BJ (cell line): ENCODE measurements at regions not wholly inside any gene's neighbourhood (a gene's known extent, or its start where the extent isn't known, plus 50 kb on each side); places are given as distances from the start of the nearest gene placed in this dataset.

Experiments used
- CTCF ChIA-PET: fragments of 350-600 bp; formaldehyde crosslinking; extraction: SDS; loops from one replicate; lab custom pipeline; 2021; ENCODE audit warnings: antibody characterized with exemption, inconsistent platforms; lab: Yijun Ruan, JAX
- POLR2A ChIA-PET: fragments of 300-600 bp; sonication (Branson Sonifier 250); formaldehyde crosslinking; extraction: SDS; loops from one replicate; lab custom pipeline; 2021; ENCODE audit warnings: antibody characterized with exemption; lab: Charles Lee
- DNase-seq: peaks from one replicate; pipeline ENCODE4 v3.0.0-alpha.2; 2011; ENCODE audit warnings: low read depth
- H3K27me3 ChIP-seq: 2 replicates; pipeline ENCODE4 v1.6.0; 2011; ENCODE audit warnings: low read length; ENCODE audit not compliant: control insufficient read depth, insufficient read depth
- H3K36me3 ChIP-seq: 2 replicates; pipeline ENCODE4 v1.5.1; 2011; ENCODE audit warnings: low read length; ENCODE audit not compliant: control insufficient read depth, insufficient read depth
- H3K4me3 ChIP-seq: 2 replicates; pipeline ENCODE4 v1.5.1; 2011; ENCODE audit warnings: low read depth, mild to moderate bottlenecking, control low read depth, low read length
- TF ChIP-seq, protein P1 (sequence below): IDR thresholded peaks from 2 replicates; pipeline ENCODE4 v1.5.1; 2011; ENCODE audit warnings: low read depth, mild to moderate bottlenecking, control low read depth, inconsistent platforms, low read length, moderate library complexity; ENCODE audit not compliant: insufficient read depth

DNA sequence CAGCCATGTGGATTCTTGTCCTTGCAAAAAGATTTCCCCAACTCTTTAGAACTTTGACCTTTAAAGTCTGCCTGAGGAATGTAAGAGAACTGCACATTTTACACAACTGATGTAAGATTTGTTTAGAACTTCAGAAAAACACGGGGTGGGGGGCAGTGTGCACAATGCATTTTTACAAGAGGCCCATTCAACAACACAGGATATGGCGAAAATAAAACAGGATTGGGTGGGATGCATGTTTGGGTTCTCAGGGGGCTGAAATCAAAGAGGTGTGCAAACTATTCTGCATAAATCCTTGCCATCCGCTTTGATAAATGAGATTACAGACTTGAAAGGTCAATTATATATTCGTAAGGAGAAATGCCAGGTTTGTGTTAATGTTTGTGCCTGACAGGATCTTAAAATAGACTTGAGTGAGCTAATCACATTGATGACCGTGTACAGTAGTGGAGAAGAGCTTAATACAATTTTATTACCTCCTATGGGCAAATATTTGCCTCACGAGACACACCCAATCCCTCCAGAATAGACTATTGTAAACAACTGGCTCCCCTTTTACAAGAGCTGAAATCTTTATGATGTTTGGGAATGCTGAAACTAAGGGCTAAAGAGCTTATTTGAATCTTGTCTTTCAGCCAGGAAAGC lies 184.1 kb upstream of the LEF1 start:
- TF ChIP-seq, protein P1, sequence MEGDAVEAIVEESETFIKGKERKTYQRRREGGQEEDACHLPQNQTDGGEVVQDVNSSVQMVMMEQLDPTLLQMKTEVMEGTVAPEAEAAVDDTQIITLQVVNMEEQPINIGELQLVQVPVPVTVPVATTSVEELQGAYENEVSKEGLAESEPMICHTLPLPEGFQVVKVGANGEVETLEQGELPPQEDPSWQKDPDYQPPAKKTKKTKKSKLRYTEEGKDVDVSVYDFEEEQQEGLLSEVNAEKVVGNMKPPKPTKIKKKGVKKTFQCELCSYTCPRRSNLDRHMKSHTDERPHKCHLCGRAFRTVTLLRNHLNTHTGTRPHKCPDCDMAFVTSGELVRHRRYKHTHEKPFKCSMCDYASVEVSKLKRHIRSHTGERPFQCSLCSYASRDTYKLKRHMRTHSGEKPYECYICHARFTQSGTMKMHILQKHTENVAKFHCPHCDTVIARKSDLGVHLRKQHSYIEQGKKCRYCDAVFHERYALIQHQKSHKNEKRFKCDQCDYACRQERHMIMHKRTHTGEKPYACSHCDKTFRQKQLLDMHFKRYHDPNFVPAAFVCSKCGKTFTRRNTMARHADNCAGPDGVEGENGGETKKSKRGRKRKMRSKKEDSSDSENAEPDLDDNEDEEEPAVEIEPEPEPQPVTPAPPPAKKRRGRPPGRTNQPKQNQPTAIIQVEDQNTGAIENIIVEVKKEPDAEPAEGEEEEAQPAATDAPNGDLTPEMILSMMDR = no peak
- CTCF ChIA-PET = interaction anchor here (0.6 kb wide), 1 partner anchor 120 kb away, joined by 3 read pairs; no protein-coding TSS in a partner anchor
- no peak overlapping the region for H3K4me3 ChIP-seq
- no peak for DNase-seq
- POLR2A ChIA-PET = no interaction called here
- peaks cover 3% of the 10 kb centered on the region for H3K27me3 ChIP-seq
- no peaks in the 10 kb centered on the region for H3K36me3 ChIP-seq

DNA sequence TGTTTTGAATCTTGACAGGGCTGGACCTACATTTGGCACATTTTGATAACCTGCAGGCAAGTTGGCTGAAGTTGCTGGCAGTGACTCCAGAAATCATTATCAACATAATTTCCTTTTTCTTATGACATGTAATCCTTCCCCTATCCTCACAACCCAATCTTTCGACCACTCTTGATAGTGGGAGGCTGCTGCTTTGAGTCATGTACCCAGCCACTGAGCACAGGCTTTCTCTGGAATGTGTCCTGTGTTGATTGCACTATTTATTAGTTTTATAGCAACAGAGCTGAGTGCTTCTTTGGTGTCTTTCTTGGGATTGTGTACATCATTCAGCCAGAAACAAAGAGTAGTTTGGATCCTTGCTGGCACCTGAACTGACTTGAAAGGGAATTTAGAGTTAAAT lies 183.1 kb upstream of the LEF1 start:
- POLR2A ChIA-PET = no interaction called here
- H3K27me3 ChIP-seq = peaks cover 3% of the 10 kb centered on the region

DNA sequence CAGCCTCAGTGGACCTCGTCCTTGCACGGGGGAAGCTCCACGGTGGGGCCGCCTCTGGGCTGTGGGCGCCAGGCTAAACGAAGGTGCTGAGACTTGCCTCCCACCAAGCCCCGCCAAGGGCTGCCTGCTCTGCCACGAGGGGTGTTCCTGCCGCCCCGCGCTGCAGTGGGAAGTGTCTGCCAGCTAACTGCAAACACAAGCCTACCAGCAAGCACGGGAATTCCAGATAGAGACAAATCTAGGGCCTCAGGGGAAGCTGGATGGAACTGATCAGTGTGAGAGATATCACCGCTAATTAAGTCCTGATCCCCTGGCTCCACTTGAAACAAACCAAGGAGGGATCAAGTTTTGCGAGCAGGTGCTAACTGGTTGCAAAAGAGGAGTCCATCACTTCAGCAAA lies 181.6 kb upstream of the LEF1 start:
- POLR2A ChIA-PET = no interaction called here

More for the DNA sequence above, 183.1 kb upstream of the LEF1 start:
- CTCF ChIA-PET = interaction anchor here (0.6 kb wide), 1 partner anchor 121 kb away, joined by 3 read pairs; no protein-coding TSS in a partner anchor
- no peak overlapping the region for H3K4me3 ChIP-seq
- no peak for DNase-seq
- H3K36me3 ChIP-seq = no peaks in the 10 kb centered on the region
- TF ChIP-seq, protein P1 = no peak

DNA sequence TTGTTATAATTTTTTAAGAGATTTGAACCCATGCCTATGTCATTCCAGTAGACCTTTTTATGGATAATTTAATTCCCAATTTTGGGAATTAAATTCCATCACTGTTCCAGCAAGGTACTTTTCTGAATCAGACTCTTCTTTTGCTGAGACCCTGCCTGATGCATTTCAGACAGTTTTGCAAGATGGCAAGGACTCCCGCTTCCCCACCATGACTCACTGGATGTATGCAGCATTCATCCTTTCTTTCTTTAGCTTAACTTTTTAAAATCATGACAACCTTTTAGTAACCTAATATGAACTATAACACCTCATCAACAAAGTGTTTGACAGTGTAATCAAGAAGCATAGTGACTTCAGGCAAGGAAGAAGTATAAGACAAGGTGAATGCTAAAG lies 178.1 kb upstream of the LEF1 start:
- Histone ChIP-seq H3K4me3 (no peak overlapping the region), H3K36me3 (no peaks in the 10 kb centered on the region), H3K27me3 (no peaks in the 10 kb centered on the region)
- TF ChIP-seq, protein P1 = no peak
- POLR2A ChIA-PET = no interaction called here
- CTCF ChIA-PET = interaction anchor here (1.3 kb wide), 1 partner anchor 11 kb away, joined by 3 read pairs; no protein-coding TSS in a partner anchor
- DNase-seq = no peak

More for the DNA sequence above, 181.6 kb upstream of the LEF1 start:
- H3K36me3 ChIP-seq = no peaks in the 10 kb centered on the region
- H3K4me3 ChIP-seq = no peak overlapping the region
- H3K27me3 ChIP-seq = peaks cover 2% of the 10 kb centered on the region; the same call in 1 of the 2 replicates
- TF ChIP-seq, protein P1 = no peak
- no peak for DNase-seq
- CTCF ChIA-PET = interaction anchor here (0.9 kb wide), 2 partner anchors 9 to 320 kb away, joined by 4 to 5 read pairs; no protein-coding TSS in a partner anchor

DNA sequence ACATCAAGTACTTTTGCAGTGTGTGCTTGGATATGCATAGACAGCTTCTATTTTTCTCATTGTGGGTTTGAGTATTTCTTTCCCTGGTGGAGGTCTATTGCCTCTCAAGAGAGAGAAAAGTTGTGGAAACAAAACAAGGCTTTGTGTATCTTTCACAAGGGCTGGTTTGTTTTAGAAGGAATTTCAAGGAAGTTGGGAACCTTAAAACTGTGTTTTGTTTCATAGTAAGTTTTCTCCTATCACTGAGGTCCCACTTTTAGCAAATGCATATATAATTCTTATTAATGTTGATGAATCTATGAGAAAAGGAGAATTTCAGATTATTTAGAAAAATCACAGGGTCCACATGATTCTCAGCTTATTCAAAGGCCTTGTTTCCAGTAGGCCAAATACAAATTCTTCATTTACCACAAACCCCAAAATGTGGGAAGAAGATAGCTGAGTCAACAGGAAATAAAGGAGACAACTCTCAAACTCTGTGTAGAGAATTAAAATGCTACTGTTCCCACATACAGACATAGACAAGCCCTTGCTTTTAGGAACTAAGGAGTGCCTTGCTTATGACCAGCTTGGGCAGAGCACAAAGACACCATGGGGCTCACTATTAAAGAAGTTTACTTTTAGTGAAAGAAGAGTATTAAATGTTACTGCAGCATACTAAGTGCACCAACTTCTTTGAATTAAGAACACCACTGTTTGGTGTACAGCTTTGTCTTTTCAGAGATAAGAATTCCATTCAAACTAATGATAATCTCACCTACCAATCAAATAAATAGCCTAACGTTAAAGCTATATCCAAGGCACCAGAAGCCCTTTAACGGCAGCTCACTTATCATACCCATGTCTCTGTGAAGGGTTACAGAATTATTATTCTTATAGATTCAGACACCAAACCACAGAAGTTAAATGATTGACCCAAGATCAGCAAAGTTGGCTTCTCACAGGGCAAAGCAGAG lies 177.4 kb upstream of the LEF1 start:
- H3K36me3 ChIP-seq = no peaks in the 10 kb centered on the region
- peak; percentile 6 for DNase-seq
- H3K27me3 ChIP-seq = no peaks in the 10 kb centered on the region
- H3K4me3 ChIP-seq = no peak overlapping the region
- ChIA-PET POLR2A (no interaction called here), CTCF (interaction anchor here (1.1 to 1.3 kb wide), 2 partner anchors 10 to 15 kb away, joined by 3 read pairs; no protein-coding TSS in a partner anchor)
- TF ChIP-seq, protein P1 = no peak
